NK-92 treated with Interleukin-12 subunit alpha and Interleukin-12 subunit beta, amount 100 ng/mL, for 24 hours (cell line): ENCODE measurements at regions not wholly inside any gene's neighbourhood (a gene's known extent, or its start where the extent isn't known, plus 50 kb on each side); places are given as distances from the start of the nearest gene placed in this dataset.

Experiments used
- DNase-seq: peaks from one replicate; lab custom pipeline; 2025; lab: John Stamatoyannopoulos, UW

GRCh38 chr6:153787341-153787606, 251.8 kb upstream of the OPRM1 start:
- no peak for DNase-seq

GRCh38 chr6:153781306-153781705, 257.7 kb upstream of the OPRM1 start:
- DNase-seq, result no peak

- DNase-seq, result no peak
Measured at GRCh38 chr6:153780011-153780410, 259.0 kb upstream of the OPRM1 start.

GRCh38 chr6:153778216-153778615, 260.8 kb upstream of the OPRM1 start:
- DNase-seq, result no peak

GRCh38 chr6:153771577-153771976, 267.5 kb upstream of the OPRM1 start:
- DNase-seq, result no peak

- DNase-seq, result no peak
Measured at GRCh38 chr6:153767127-153767526, 271.9 kb upstream of the OPRM1 start.

GRCh38 chr6:153758516-153758915, 280.5 kb upstream of the OPRM1 start:
- DNase-seq, result no peak

GRCh38 chr6:153735761-153736160, 303.3 kb upstream of the OPRM1 start:
- no peak for DNase-seq

- no peak for DNase-seq
Measured at GRCh38 chr6:153729189-153729588, 309.9 kb upstream of the OPRM1 start.

- no peak for DNase-seq
Measured at GRCh38 chr6:153727885-153728284, 311.2 kb upstream of the OPRM1 start.

GRCh38 chr6:153725456-153725855, 313.6 kb upstream of the OPRM1 start:
- DNase-seq, result no peak

- DNase-seq, result no peak
Measured at GRCh38 chr6:153720732-153721131, 318.3 kb upstream of the OPRM1 start.

- DNase-seq, result no peak
Measured at GRCh38 chr6:153705429-153705828, 333.6 kb upstream of the OPRM1 start.

GRCh38 chr6:153702671-153703070, 336.4 kb upstream of the OPRM1 start:
- DNase-seq, result no peak

GRCh38 chr6:153698637-153699036, 340.4 kb upstream of the OPRM1 start:
- DNase-seq, result no peak

- DNase-seq, result no peak
Measured at GRCh38 chr6:153698001-153698400, 341.0 kb upstream of the OPRM1 start.

GRCh38 chr6:153677522-153677921, 361.5 kb upstream of the OPRM1 start:
- no peak for DNase-seq

GRCh38 chr6:153673750-153674149, 365.3 kb upstream of the OPRM1 start:
- no peak for DNase-seq

GRCh38 chr6:153673225-153673624, 365.8 kb upstream of the OPRM1 start:
- DNase-seq, result no peak

GRCh38 chr6:153670403-153671026, 368.5 kb upstream of the OPRM1 start:
- no peak for DNase-seq

GRCh38 chr6:153668758-153669157, 370.3 kb upstream of the OPRM1 start:
- no peak for DNase-seq

GRCh38 chr6:153662982-153663381, 376.1 kb upstream of the OPRM1 start:
- DNase-seq, result no peak

- DNase-seq, result no peak
Measured at GRCh38 chr6:153645326-153645725, 393.7 kb upstream of the OPRM1 start.

- DNase-seq, result no peak
Measured at GRCh38 chr6:153644000-153644399, 395.0 kb upstream of the OPRM1 start.

- DNase-seq, result no peak
Measured at GRCh38 chr6:153634416-153634815, 404.6 kb upstream of the OPRM1 start.
